Ovary (tissue), 3 donors: ENCODE measurements at regions not wholly inside any gene's neighbourhood (a gene's known extent, or its start where the extent isn't known, plus 50 kb on each side); places are given as distances from the start of the nearest gene placed in this dataset.

Experiments
- CTCF ChIP-seq, 3 donors: fragments of 450-650 bp in 2 of 3; fragments of 200-600 bp in 1 of 3; IDR thresholded peaks; one replicate each; pipeline versions ENCODE4 v1.5.1 to v1.8.0; 2016 to 2022; ENCODE audit warnings: antibody characterized with exemption in 3 of 3, mild to moderate bottlenecking in 1 of 3
- POLR2A ChIP-seq: fragments of 450-650 bp; IDR thresholded peaks from one replicate; pipeline ENCODE4 v1.6.1; 2017; ENCODE audit warnings: antibody characterized with exemption, mild to moderate bottlenecking, moderate library complexity
- donor health status: DM: no; HTN: no; CAD: no.

- TF ChIP-seq CTCF (IDR thresholded peaks at IDR 0.05), result no peak
- no peak for TF ChIP-seq POLR2A
Measured at GRCh38 chr3:55194376-55194775, 266.5 kb upstream of the LRTM1 start.
